ENCODE measurements at regions not wholly inside any gene's neighbourhood (a gene's known extent, or its start where the extent isn't known, plus 50 kb on each side); places are given as distances from the start of the nearest gene placed in this dataset.

- TF ChIP-seq CTCF (conservative IDR thresholded peaks at IDR 0.05; ENCODE audit: low read length) (no peak), EZH2phosphoT487 (IDR thresholded peaks at IDR 0.05; ENCODE audit: borderline replicate concordance) (no peak)
Measured at GRCh38 chr10:108791794-108792474, 1131.4 kb downstream of the XPNPEP1 start.

Measured in Loucy (cell line).